ENCODE measurements at regions not wholly inside any gene's neighbourhood (a gene's known extent, or its start where the extent isn't known, plus 50 kb on each side); places are given as distances from the start of the nearest gene placed in this dataset.

DNA sequence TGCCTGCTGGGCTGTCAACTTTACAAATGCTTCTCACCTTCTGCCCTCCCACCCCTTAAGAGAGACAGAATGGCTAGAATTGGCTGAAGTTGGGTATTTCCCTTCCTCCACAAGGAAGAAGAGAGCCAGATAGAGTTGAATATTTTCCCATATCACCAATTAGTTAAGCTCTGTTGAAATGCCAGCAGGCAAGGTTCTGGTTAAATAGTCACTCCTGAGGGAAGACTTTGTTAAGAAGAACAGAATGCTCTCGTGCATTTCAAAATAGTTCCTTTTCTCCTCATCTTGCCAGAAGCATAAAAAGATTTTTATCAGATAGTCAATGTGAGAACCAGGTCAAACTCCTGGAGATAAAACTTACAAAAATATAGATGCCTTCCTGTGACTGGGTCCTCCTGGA is 2857.0 kb upstream of the PCDH20 start:
- no peaks in the 10 kb centered on the region for H3K9me3 Mint-ChIP-seq

DNA sequence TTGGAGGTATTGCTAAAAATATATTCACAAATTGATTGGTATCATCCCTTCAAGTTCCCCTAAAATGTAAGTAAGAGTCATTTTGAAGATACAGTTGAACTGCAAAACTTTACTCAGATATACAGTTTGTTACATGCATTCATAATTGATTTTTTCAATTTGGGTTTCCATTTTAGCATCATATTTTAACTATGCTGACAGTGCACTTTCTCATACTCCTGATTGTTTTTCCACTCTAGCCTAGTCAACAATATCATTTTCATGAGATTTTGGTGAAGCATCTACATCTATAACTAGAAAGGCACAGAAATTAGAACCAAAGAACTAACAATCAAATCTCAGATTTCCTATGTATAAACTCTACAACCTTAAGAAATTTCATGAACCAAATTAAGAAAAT is 2850.4 kb upstream of the PCDH20 start:
- no peak for DNase-seq
- H3K4me3 Mint-ChIP-seq = no peak overlapping the region
- no peaks in the 10 kb centered on the region for H3K36me3 Mint-ChIP-seq (ENCODE audit: low read depth)
- TF ChIP-seq, protein P1, sequence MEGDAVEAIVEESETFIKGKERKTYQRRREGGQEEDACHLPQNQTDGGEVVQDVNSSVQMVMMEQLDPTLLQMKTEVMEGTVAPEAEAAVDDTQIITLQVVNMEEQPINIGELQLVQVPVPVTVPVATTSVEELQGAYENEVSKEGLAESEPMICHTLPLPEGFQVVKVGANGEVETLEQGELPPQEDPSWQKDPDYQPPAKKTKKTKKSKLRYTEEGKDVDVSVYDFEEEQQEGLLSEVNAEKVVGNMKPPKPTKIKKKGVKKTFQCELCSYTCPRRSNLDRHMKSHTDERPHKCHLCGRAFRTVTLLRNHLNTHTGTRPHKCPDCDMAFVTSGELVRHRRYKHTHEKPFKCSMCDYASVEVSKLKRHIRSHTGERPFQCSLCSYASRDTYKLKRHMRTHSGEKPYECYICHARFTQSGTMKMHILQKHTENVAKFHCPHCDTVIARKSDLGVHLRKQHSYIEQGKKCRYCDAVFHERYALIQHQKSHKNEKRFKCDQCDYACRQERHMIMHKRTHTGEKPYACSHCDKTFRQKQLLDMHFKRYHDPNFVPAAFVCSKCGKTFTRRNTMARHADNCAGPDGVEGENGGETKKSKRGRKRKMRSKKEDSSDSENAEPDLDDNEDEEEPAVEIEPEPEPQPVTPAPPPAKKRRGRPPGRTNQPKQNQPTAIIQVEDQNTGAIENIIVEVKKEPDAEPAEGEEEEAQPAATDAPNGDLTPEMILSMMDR (IDR thresholded peaks at IDR 0.05) = no peak
- no peak overlapping the region for H3K27ac Mint-ChIP-seq
- no peaks in the 10 kb centered on the region for H3K27me3 Mint-ChIP-seq (ENCODE audit: low read depth, poor library complexity)
- peaks cover 22% of the 10 kb centered on the region for H3K9me3 Mint-ChIP-seq
- no peaks in the 10 kb centered on the region for H3K4me1 Mint-ChIP-seq

More for the DNA sequence above, 2857.0 kb upstream of the PCDH20 start:
- no peaks in the 10 kb centered on the region for H3K36me3 Mint-ChIP-seq (ENCODE audit: low read depth)
- TF ChIP-seq, protein P1 (IDR thresholded peaks at IDR 0.05) = no peak
- no peaks in the 10 kb centered on the region for H3K4me1 Mint-ChIP-seq
- no peak for DNase-seq
- peaks cover 3% of the 10 kb centered on the region for H3K27me3 Mint-ChIP-seq (ENCODE audit: low read depth, poor library complexity)
- no peak overlapping the region for H3K4me3 Mint-ChIP-seq
- H3K27ac Mint-ChIP-seq = no peak overlapping the region

DNA sequence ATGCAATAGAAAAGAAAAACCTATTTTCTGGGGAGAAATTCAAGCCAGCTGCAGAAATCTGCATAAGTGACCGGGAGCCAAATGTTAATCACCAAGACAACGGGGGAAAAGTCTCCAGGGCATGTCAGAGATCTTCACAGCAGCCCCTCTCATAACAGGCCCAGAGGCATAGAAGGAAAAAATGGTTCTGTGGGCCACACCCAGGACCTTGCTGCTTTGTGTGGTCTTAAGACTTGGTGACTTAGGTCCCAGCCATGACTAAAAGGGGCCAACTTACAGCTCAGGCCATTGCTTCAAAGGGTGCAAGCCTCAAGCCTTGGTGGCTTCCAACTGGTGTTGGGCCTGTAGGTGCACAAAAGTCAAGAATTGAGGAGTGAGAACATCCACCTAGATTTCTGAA is 2847.6 kb upstream of the PCDH20 start:
- Mint-ChIP-seq H3K27ac (no peak overlapping the region), H3K4me3 (no peak overlapping the region), H3K4me1 (no peaks in the 10 kb centered on the region), H3K9me3 (peaks cover 22% of the 10 kb centered on the region), H3K36me3 (ENCODE audit: low read depth) (no peaks in the 10 kb centered on the region), H3K27me3 (ENCODE audit: low read depth, poor library complexity) (no peaks in the 10 kb centered on the region)
- TF ChIP-seq, protein P1 (IDR thresholded peaks at IDR 0.05) = no peak
- no peak for DNase-seq

DNA sequence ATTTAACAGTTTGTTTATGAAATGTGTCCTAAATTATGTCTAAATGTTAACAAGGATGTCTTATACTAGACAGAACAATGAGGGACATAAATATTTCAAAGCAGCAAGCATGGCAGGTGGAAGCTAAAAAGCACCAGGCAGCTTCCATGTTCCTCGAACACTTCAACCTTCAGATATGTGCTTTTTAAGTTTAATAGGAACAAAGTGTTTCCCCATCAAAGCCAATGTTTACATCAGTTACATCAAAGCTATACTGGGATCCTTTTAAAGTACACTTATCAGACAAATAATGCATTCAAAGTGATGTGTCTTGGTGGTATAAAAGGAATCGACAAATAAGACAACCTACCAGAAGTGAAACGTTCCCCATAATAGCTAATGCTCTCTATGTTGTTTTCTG is 2841.1 kb upstream of the PCDH20 start:
- TF ChIP-seq, protein P1 (IDR thresholded peaks at IDR 0.05) = no peak
- H3K4me3 Mint-ChIP-seq = no peak overlapping the region
- no peak overlapping the region for H3K27ac Mint-ChIP-seq
- H3K27me3 Mint-ChIP-seq (ENCODE audit: low read depth, poor library complexity) = no peaks in the 10 kb centered on the region
- no peaks in the 10 kb centered on the region for H3K9me3 Mint-ChIP-seq
- H3K36me3 Mint-ChIP-seq (ENCODE audit: low read depth) = no peaks in the 10 kb centered on the region
- no peak for DNase-seq
- no peaks in the 10 kb centered on the region for H3K4me1 Mint-ChIP-seq

DNA sequence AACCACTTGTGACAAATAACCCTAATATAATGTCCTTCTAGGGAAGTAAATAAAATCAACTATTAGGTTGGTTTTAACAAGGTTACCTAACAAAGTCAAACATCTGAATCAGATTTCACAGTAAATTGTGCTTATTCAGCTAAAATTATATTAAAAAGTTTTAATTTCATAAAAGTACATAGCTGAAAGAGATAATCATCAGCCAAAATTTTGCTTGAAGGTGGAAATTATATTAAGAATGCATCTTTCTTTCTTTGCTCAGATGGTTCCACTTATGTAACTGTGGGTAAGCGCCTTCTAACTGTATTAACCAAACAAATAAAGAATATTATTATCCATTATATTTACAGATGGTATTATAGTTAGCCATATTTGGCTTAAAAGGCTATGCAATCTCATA is 2840.3 kb upstream of the PCDH20 start:
- Mint-ChIP-seq H3K4me3 (no peak overlapping the region), H3K27ac (no peak overlapping the region), H3K4me1 (no peaks in the 10 kb centered on the region), H3K27me3 (ENCODE audit: low read depth, poor library complexity) (no peaks in the 10 kb centered on the region), H3K9me3 (no peaks in the 10 kb centered on the region), H3K36me3 (ENCODE audit: low read depth) (no peaks in the 10 kb centered on the region)
- TF ChIP-seq, protein P1 (IDR thresholded peaks at IDR 0.05) = no peak
- DNase-seq = no peak

DNA sequence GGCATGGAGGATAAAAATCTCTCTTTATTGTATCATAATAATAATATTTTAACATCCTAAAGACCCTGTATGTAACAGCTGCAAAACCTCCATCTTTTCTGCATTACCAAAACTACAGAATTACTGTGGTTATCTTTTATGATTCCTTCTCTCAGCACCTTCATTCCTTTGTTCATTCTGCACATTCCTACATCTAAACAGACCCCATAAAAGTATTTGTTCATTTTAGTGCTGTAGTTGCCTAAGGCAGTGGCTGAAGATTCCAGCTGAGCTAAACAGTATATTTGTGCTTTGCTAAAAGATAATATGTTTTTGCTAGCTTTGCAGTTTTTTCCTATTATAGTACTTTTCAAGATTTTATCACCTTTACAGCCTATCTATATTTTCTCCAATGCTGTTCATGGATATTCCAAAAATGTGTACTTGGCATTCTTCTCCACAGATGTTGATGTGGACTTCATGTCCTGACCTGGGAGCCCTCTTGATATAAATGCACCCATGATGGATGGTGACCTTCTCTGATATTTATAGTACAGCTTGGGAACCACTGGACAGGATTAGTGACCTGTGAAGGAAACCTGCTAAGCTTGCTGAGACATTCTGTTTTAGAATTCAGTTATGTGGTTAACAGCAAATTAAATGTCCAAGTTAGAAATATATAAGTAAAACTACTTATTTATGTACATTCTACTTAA is 2832.9 kb upstream of the PCDH20 start:
- H3K27ac Mint-ChIP-seq = no peak overlapping the region
- no peaks in the 10 kb centered on the region for H3K9me3 Mint-ChIP-seq
- H3K4me3 Mint-ChIP-seq = no peak overlapping the region
- no peaks in the 10 kb centered on the region for H3K36me3 Mint-ChIP-seq (ENCODE audit: low read depth)
- DNase-seq = no peak
- H3K27me3 Mint-ChIP-seq (ENCODE audit: low read depth, poor library complexity) = no peaks in the 10 kb centered on the region
- H3K4me1 Mint-ChIP-seq = no peaks in the 10 kb centered on the region
- TF ChIP-seq, protein P1 (IDR thresholded peaks at IDR 0.05) = no peak
